ENCODE measurements at regions not wholly inside any gene's neighbourhood (a gene's known extent, or its start where the extent isn't known, plus 50 kb on each side); places are given as distances from the start of the nearest gene placed in this dataset.
"Not testable (repeated sequence)": the region's sequence is repeated elsewhere in the genome, so short reads cannot be mapped to it uniquely, and the experiment has no call there.

GRCh38 chr2:198280145-198280544 is 475.8 kb downstream of the PLCL1 start:
- no peak for DNase-seq
- no peak overlapping the region for H3K27ac Mint-ChIP-seq
- H3K4me3 Mint-ChIP-seq, result no peak overlapping the region
- peaks cover 23% of the 10 kb centered on the region for H3K27me3 Mint-ChIP-seq
- no peaks in the 10 kb centered on the region for H3K36me3 Mint-ChIP-seq
- no peaks in the 10 kb centered on the region for H3K9me3 Mint-ChIP-seq
- no peaks in the 10 kb centered on the region for H3K4me1 Mint-ChIP-seq

DNA sequence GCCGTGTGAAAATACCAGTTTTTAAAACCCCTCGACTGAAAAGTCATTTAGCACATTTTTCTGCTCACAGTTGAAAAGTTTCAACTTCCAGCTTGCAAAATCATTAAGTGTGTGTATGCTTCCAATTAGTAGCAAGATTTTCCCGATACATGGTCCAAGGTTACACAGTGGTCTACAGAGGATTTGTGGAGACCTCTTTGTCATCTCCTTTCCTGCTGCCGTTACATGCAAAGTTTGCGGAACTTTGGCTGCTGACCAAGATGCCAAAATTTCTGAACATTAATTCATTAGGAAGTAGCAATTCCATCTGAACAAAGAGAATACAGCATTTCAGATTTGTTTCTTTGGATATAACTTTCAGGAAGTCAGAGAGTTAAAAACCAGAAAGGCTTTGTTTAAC is 474.6 kb downstream of the PLCL1 start:
- H3K36me3 Mint-ChIP-seq, result no peaks in the 10 kb centered on the region
- no peak for DNase-seq
- peaks cover 17% of the 10 kb centered on the region for H3K27me3 Mint-ChIP-seq
- H3K4me1 Mint-ChIP-seq, result no peaks in the 10 kb centered on the region
- no peak overlapping the region for H3K27ac Mint-ChIP-seq
- H3K9me3 Mint-ChIP-seq, result no peaks in the 10 kb centered on the region
- no peak overlapping the region for H3K4me3 Mint-ChIP-seq

DNA sequence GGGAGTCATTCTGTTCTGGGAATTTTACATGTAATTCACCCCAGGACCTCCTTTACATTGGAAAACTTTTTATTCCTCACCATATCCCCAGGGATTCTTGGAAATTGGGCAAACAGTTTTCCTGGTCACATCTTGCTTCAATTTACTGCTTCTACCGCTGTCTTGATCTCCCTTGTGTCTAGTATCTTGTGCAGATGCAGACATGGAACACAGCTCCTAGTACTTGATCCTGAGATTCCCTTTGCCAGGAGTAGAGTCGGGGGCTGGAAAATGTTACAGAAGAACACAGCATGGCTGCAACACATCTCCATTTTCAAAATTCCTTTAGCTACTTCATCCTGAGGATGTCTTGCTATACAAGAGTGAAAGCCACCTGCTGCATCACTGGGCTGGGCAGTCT is 472.8 kb downstream of the PLCL1 start:
- H3K9me3 Mint-ChIP-seq, result no peaks in the 10 kb centered on the region
- H3K4me1 Mint-ChIP-seq, result no peaks in the 10 kb centered on the region
- peaks cover 13% of the 10 kb centered on the region for H3K27me3 Mint-ChIP-seq
- no peak for DNase-seq
- no peaks in the 10 kb centered on the region for H3K36me3 Mint-ChIP-seq
- no peak overlapping the region for H3K27ac Mint-ChIP-seq
- no peak overlapping the region for H3K4me3 Mint-ChIP-seq

GRCh38 chr2:198273660-198274059 is 469.3 kb downstream of the PLCL1 start:
- H3K4me1 Mint-ChIP-seq, result no peaks in the 10 kb centered on the region

DNA sequence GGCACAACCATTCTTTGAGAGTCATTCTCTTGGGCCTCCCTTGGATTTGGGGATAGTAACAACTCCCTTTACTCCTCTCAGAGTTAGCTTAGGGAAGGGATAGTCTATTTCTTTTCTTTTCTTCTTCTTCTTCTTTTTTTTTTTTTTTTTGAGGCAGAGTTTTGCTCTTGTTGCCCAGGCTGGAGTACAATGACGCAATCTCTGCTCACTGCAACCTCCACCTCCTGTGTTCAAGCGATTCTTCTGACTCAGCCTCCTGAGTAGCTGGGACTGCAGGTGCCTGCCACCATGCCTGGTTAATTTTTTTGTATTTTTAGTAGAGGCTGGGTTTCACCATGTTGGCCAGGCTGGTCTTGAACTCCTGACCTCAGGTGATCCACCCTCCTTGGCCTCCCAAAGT is 465.8 kb downstream of the PLCL1 start:
- not testable (repeated sequence) for H3K9me3 Mint-ChIP-seq, H3K36me3 Mint-ChIP-seq, DNase-seq, H3K4me1 Mint-ChIP-seq, H3K27ac Mint-ChIP-seq, H3K27me3 Mint-ChIP-seq, H3K4me3 Mint-ChIP-seq

More at GRCh38 chr2:198273660-198274059, 469.3 kb downstream of the PLCL1 start:
- H3K36me3 Mint-ChIP-seq, result no peaks in the 10 kb centered on the region
- no peak overlapping the region for H3K27ac Mint-ChIP-seq
- H3K9me3 Mint-ChIP-seq, result no peaks in the 10 kb centered on the region
- H3K4me3 Mint-ChIP-seq, result no peak overlapping the region
- peaks cover 7% of the 10 kb centered on the region for H3K27me3 Mint-ChIP-seq
- DNase-seq, result no peak

DNA sequence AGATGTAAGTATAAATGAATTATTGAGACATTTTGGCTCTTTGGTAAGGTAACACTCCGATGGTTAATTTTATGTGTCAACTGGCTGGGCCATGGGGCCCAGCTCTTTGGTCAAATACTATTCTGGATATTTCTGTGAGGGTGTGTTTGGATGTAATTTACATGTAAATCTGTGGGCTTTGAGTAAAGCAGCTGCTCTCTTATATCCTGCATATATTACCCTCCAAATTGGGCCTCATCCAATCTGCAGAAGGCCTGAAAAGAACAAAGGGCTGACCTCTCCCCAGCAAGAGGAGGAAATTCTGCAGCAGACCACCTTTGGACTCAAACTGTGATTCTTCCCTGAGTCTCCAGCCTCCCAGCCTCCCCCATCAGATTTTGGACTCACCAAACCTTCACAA is 464.1 kb downstream of the PLCL1 start:
- Mint-ChIP-seq H3K9me3 (no peaks in the 10 kb centered on the region), H3K27me3 (peaks cover 7% of the 10 kb centered on the region), H3K4me3 (no peak overlapping the region), H3K27ac (no peak overlapping the region), H3K36me3 (no peaks in the 10 kb centered on the region), H3K4me1 (no peaks in the 10 kb centered on the region)
- DNase-seq, result no peak

DNA sequence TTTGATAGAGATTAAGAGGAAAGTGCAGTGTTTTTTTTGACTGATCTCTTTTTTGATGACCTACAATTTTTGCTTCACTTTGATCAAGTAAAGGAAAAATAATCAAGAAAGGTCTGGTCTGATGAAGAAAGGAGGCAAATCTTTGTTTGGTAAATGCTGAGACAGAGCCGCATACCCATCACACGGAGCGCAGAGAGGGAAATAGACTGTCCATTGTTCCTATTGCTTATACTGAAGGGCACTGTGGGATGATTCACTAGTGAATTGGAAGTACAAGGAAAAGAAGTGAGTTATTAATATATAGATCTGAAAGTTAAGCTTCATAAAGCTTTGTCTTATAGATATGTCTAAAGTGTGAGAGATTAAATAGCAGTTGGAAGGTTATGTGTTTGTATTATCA is 455.1 kb downstream of the PLCL1 start:
- H3K27me3 Mint-ChIP-seq, result peaks cover 21% of the 10 kb centered on the region
- H3K9me3 Mint-ChIP-seq, result no peaks in the 10 kb centered on the region
- no peaks in the 10 kb centered on the region for H3K36me3 Mint-ChIP-seq
- no peaks in the 10 kb centered on the region for H3K4me1 Mint-ChIP-seq
- DNase-seq, result no peak
- no peak overlapping the region for H3K4me3 Mint-ChIP-seq
- no peak overlapping the region for H3K27ac Mint-ChIP-seq

DNA sequence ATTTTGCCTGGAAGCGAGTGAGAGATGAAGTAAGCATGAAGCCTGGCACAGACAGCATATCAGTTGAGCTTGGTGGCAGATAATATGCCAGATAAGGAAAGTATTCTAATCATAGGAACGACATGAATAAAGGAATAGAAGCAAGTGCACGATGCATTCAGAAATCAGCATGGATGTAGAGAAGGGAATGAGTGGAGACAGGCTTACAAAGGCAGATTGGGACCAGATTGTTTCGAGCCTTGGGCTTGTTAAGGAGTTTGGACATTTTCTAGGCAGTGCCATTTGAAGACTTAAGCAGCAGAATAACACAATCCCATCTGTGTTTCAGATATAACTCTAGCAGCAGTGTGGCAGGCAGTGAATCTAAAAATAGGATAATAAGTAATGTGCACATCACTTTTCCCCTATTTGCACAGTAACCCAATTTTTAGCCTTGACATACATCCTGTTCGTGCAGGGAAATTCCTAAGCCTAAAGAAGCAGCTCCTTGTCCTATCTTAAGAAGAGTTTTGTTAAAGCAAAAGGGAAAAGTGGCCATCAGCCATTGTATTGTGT is 450.2 kb downstream of the PLCL1 start:
- Mint-ChIP-seq H3K4me1 (no peaks in the 10 kb centered on the region), H3K9me3 (no peaks in the 10 kb centered on the region), H3K27me3 (peaks cover 29% of the 10 kb centered on the region), H3K27ac (no peak overlapping the region), H3K36me3 (no peaks in the 10 kb centered on the region), H3K4me3 (no peak overlapping the region)
- DNase-seq, result no peak

- DNase-seq, result no peak
- no peaks in the 10 kb centered on the region for H3K36me3 Mint-ChIP-seq
- H3K4me1 Mint-ChIP-seq, result no peaks in the 10 kb centered on the region
- H3K27me3 Mint-ChIP-seq, result peaks cover 24% of the 10 kb centered on the region
- no peaks in the 10 kb centered on the region for H3K9me3 Mint-ChIP-seq
- no peak overlapping the region for H3K4me3 Mint-ChIP-seq
- no peak overlapping the region for H3K27ac Mint-ChIP-seq
Measured at GRCh38 chr2:198253995-198254394, 449.6 kb downstream of the PLCL1 start.

GRCh38 chr2:198252472-198252871 is 448.1 kb downstream of the PLCL1 start:
- H3K9me3 Mint-ChIP-seq, result no peaks in the 10 kb centered on the region
- no peaks in the 10 kb centered on the region for H3K36me3 Mint-ChIP-seq
- no peak overlapping the region for H3K27ac Mint-ChIP-seq
- no peak overlapping the region for H3K4me3 Mint-ChIP-seq
- peaks cover 19% of the 10 kb centered on the region for H3K27me3 Mint-ChIP-seq
- DNase-seq, result no peak
- no peaks in the 10 kb centered on the region for H3K4me1 Mint-ChIP-seq

DNA sequence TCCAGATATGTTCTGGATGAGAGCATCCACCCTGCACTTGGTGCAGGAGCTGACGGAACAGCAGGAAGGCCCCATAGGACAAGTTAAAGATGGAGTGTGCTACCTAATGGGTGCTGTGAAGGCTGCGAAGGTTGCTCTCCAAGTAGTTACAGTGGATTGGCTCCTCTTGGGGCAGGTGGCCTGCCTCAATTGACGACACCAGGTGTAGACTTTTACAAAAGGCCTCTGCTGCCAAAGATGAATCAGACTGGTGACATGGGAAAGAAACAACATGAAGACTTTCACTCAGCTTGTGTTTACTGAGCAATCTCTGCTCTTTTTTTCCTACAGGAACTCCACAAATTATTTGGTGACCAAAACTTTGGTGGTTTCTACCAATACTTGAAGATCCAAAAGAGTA is 437.7 kb downstream of the PLCL1 start:
- Mint-ChIP-seq H3K27ac (no peak overlapping the region), H3K9me3 (no peaks in the 10 kb centered on the region), H3K4me3 (no peak overlapping the region), H3K4me1 (no peaks in the 10 kb centered on the region), H3K27me3 (peaks cover 20% of the 10 kb centered on the region), H3K36me3 (no peaks in the 10 kb centered on the region)
- no peak for DNase-seq

- no peak overlapping the region for H3K4me3 Mint-ChIP-seq
- no peaks in the 10 kb centered on the region for H3K36me3 Mint-ChIP-seq
- H3K27ac Mint-ChIP-seq, result no peak overlapping the region
- H3K4me1 Mint-ChIP-seq, result no peaks in the 10 kb centered on the region
- no peak for DNase-seq
- no peaks in the 10 kb centered on the region for H3K9me3 Mint-ChIP-seq
- peaks cover 10% of the 10 kb centered on the region for H3K27me3 Mint-ChIP-seq
Measured at GRCh38 chr2:198238429-198238828, 434.0 kb downstream of the PLCL1 start.

- H3K27me3 Mint-ChIP-seq, result peaks cover 10% of the 10 kb centered on the region
Measured at GRCh38 chr2:198236338-198236737, 431.9 kb downstream of the PLCL1 start.

GRCh38 chr2:198232281-198232680 is 427.9 kb downstream of the PLCL1 start:
- H3K4me1 Mint-ChIP-seq, result no peaks in the 10 kb centered on the region
- H3K9me3 Mint-ChIP-seq, result no peaks in the 10 kb centered on the region
- H3K36me3 Mint-ChIP-seq, result no peaks in the 10 kb centered on the region
- H3K27me3 Mint-ChIP-seq, result peaks cover 16% of the 10 kb centered on the region
- no peak for DNase-seq
- no peak overlapping the region for H3K27ac Mint-ChIP-seq
- H3K4me3 Mint-ChIP-seq, result no peak overlapping the region

More at GRCh38 chr2:198236338-198236737, 431.9 kb downstream of the PLCL1 start:
- Mint-ChIP-seq H3K36me3 (no peaks in the 10 kb centered on the region), H3K4me3 (no peak overlapping the region), H3K27ac (no peak overlapping the region), H3K9me3 (no peaks in the 10 kb centered on the region), H3K4me1 (no peaks in the 10 kb centered on the region)
- no peak for DNase-seq

GRCh38 chr2:198231562-198231961 is 427.2 kb downstream of the PLCL1 start:
- Mint-ChIP-seq H3K27me3 (peaks cover 16% of the 10 kb centered on the region), H3K27ac (no peak overlapping the region), H3K4me1 (no peaks in the 10 kb centered on the region), H3K4me3 (no peak overlapping the region), H3K9me3 (no peaks in the 10 kb centered on the region), H3K36me3 (no peaks in the 10 kb centered on the region)
- DNase-seq, result no peak

DNA sequence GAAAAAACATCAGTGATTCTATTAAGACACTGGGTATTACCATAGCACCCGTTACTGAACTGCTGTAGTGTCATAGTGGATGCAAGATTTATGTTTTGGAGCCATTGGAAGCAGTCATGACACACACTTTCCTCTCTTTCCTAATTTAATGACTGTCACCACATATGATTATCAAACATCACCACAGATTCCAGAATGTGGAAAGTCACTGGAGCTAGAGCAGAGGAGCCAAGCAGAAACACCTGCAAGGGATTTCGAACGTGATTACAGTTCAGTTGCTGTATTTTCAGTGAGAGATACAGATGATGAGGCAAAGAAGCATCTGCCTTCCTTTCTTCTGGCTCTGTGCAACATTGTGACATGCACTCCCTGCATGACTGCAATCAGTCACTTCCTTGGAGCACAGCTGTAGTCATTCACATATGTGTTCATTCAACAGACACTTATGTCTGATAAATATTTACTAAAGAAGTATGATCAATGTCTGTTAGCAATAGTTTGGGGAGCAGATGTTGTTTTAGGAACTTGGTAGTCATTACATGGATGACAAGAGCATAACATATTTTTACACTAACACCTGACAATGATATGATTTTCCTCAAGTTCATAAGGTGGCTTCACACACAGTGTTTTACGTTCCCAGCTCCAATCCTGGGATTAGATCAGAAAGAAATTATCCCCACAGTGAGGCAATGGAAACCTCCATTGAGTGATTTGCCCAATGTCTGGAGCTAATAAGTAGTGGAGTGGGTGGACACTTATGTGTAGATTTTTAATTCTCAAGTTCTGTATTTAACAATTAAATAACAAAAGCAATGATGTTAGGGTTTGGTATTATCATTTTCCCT is 416.6 kb downstream of the PLCL1 start:
- peaks cover 4% of the 10 kb centered on the region for H3K27me3 Mint-ChIP-seq
- H3K4me3 Mint-ChIP-seq, result no peak overlapping the region
- no peak overlapping the region for H3K27ac Mint-ChIP-seq
- no peaks in the 10 kb centered on the region for H3K4me1 Mint-ChIP-seq
- H3K9me3 Mint-ChIP-seq, result no peaks in the 10 kb centered on the region
- DNase-seq, result no peak
- no peaks in the 10 kb centered on the region for H3K36me3 Mint-ChIP-seq
